ENCODE measurements at regions not wholly inside any gene's neighbourhood (a gene's known extent, or its start where the extent isn't known, plus 50 kb on each side); places are given as distances from the start of the nearest gene placed in this dataset.
"Not testable (repeated sequence)": the region's sequence is repeated elsewhere in the genome, so short reads cannot be mapped to it uniquely, and the experiment has no call there.

DNA sequence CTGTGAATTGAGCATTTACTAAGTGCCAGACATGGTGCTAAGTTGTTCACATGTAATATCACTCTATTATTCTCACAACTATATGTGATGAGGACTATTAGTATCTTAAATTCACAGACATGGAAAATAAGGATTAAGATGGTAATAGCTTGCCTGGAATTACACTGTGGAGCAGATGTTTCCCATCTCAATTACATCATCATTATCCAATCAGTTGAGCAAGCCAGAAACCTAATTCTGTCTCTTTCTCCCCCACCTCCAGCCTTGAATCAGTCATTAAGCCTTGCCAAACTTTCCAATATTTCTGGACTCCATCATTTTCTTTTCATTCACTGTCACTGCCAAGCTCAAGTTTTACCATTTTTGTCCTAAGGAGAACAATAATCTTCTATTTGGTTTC is 287.8 kb upstream of the KITLG start:
- DNase-seq: no peak

DNA sequence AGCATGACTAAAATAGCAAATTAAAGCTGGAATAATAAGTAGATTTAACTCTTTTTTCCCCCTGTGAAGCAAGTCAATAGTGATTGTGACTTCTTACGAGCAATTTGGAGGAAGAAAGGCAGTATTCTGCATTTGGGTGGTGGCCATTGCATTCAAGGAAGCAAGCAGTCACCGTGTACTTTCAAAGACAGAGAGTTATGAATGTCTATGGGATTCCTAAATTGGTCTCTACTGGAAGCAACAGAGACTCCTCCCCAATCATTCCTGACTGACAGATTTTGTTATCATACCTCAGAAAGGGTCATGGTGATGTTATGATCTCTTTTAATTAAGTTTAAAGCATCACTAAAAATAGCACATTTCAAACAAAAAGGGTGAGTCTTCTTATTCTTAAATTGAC is 287.2 kb upstream of the KITLG start:
- DNase-seq: no peak

GRCh38 chr12:88866881-88867280 is 286.6 kb upstream of the KITLG start:
- DNase-seq: no peak

GRCh38 chr12:88865537-88865936 is 285.3 kb upstream of the KITLG start:
- DNase-seq: no peak

GRCh38 chr12:88860851-88861250 is 280.6 kb upstream of the KITLG start:
- no peak for DNase-seq

GRCh38 chr12:88856201-88856600 is 275.9 kb upstream of the KITLG start:
- DNase-seq: no peak

GRCh38 chr12:88855301-88855700 is 275.0 kb upstream of the KITLG start:
- no peak for DNase-seq

GRCh38 chr12:88854260-88854659 is 274.0 kb upstream of the KITLG start:
- no peak for DNase-seq

DNA sequence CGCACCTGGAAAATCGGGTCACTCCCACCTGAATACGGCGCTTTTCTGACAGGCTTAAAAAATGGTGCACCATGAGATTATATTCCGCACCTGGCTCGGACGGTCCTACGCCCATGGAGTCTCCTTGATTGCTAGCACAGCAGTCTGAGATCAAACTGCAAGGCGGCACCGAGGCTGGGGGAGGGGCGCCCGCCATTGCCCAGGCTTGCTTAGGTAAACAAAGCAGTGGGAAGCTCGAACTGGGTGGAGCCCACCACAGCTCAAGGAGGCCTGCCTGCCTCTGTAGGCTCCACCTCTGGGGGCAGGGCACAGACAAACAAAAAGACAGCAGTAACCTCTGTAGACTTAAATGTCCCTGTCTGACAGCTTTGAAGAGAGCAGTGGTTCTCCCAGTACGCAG is 267.0 kb upstream of the KITLG start:
- DNase-seq: not testable (repeated sequence)

GRCh38 chr12:88844426-88844825 is 264.2 kb upstream of the KITLG start:
- DNase-seq: no peak

DNA sequence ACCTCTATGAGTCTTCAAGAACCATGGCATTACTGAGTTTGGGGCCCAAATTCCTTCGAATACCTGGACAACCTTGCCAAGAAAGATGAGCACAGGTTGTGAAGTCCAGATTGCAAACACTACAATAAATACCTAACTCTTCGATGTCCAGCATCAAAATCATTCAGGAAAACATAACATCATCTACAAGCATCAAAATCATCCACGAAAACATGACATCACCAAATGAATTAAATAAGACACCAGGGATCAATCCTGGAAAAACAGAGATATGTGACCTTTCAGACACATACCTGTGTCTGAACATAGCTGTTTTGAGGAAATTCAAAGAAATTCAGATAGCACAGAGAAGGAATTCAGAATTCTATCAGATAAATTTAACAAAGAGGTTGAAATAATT is 262.0 kb upstream of the KITLG start:
- DNase-seq: no peak

- DNase-seq: no peak
Observed at GRCh38 chr12:88839486-88839885, 259.2 kb upstream of the KITLG start.

GRCh38 chr12:88836156-88836555 is 255.9 kb upstream of the KITLG start:
- no peak for DNase-seq

GRCh38 chr12:88834226-88834625 is 254.0 kb upstream of the KITLG start:
- no peak for DNase-seq

DNA sequence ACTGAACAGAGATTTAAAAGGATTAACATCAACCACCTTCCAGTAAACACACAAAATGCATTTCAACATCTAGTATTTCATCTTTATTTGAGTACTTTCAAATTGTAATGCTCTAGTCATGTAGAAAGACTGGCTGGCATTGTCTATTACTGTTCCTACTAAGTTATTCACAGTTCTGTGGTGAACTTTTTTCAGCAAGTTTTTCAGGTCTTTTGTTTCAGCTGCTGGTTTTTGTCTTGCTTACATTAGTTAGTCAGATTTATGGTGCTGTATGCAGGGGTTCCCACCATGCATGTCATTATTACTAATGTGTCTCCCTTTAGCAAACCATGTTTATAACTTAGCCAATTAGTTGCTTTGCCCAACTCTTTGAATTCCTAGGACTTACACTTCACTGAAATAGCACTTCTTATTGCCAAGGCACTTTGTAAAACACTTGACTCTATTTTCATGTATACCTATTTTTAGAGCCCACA is 253.4 kb upstream of the KITLG start:
- DNase-seq: no peak

DNA sequence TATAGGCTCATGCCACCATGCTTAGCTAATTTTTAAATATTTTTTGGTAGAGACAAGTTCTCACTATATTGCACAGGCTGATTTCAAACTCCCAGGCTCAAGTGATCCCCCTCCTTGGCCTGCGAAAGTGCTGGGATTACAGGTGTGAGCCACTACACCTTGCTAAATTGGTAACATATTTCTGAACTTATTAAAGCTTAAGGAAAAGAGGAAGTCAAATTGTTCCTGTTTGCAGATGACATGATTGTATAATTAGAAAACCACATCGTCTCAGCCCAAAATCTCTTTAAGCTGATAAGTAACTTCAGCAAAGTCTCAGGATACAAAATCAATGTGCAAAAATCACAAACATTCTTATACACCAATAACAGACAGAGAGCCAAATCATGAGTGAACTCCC is 248.3 kb upstream of the KITLG start:
- DNase-seq: not testable (repeated sequence)

DNA sequence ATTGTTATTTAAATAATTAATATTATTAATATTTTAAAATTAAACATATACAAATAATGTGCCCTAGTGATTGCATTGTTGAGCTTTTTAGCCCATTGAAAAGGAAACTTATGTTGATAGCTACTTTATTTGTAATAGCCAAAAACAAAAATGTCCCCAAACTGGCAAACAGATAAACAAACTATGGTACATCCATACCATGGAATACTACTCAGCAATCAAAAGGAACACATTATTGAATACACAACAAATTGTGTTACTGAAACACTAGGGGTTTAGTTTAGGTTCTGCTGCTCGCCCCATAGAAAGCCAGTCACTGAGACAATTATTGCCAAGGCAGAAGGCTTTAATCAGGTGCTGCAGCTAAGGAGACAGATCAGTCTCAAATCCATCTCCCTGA is 239.7 kb upstream of the KITLG start:
- DNase-seq: no peak

DNA sequence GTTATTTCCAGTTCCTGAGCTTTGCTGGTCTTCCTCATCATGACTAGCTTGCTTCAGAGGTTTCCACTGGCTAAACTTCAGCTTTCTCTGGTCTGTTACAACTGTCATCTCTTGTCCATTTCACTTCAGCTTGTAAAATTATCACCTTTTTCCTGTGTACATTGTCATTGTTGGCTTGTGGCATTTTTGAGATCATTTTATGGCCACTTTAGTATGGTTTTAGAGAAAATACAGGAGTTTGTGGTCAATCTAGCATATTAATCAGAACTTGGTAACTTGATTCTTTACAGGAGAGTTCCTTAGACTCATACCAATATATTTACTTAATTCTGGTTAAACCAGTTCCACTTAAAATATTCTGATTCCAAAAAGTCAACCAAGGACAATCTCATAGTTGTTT is 235.9 kb upstream of the KITLG start:
- DNase-seq: no peak

- DNase-seq: no peak
Observed at GRCh38 chr12:88814779-88815178, 234.5 kb upstream of the KITLG start.

DNA sequence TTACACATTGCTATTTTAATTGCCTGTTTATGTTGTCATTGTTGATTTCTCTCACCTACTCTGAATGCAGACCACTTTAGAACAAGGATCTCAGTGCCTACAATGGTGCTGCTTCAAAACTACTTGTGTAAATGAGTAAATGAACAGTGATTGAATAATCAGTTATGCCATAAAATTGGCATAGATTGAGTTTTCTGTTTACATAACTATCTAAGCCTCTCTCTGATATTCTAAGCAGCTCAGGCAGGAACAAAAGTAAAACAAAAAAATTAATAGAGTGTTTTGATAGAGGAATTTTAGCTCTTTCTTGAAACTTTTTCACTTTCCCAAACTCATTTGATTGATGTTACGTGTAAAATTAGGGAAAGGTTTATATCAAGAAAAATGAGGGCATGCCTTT is 232.3 kb upstream of the KITLG start:
- no peak for DNase-seq

GRCh38 chr12:88810806-88811205 is 230.5 kb upstream of the KITLG start:
- no peak for DNase-seq

DNA sequence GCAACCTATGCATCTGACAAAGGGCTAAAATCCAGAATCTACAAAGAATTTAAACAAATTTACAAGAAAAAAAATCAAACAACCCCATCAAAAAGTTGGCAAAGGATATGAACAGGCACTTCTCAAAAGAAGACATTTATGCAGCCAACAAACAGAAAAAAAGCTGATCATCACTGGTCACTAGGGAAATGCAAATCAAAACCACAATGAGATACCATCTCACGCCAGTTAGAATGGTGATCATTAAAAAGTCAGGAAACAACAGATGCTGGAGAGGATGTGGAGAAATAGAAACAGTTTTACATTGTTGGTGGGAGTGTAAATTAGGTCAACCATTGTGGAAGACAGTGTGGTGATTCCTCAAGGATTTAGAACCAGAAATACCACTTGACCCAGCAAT is 229.6 kb upstream of the KITLG start:
- not testable (repeated sequence) for DNase-seq

DNA sequence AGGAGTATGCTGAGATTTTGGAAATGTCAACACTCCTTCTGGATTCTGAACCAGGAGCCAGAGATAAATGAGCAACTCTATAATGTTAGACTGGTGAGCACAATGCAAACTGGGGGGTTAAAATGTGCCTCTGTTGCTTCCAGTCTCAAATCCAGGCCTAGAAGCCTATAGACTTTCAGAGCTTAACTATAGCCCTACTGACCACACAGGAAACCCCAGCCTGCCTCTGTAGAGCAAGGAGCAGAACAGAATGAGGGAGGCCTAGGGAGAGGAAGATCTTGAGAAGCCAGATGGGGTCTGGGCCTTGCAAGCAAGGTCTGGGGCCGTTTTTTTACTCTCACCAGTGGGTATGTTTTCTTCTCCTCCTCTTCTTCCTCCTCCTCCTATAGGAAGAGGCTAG is 225.4 kb upstream of the KITLG start:
- no peak for DNase-seq

GRCh38 chr12:88805286-88805685 is 225.0 kb upstream of the KITLG start:
- DNase-seq: no peak

DNA sequence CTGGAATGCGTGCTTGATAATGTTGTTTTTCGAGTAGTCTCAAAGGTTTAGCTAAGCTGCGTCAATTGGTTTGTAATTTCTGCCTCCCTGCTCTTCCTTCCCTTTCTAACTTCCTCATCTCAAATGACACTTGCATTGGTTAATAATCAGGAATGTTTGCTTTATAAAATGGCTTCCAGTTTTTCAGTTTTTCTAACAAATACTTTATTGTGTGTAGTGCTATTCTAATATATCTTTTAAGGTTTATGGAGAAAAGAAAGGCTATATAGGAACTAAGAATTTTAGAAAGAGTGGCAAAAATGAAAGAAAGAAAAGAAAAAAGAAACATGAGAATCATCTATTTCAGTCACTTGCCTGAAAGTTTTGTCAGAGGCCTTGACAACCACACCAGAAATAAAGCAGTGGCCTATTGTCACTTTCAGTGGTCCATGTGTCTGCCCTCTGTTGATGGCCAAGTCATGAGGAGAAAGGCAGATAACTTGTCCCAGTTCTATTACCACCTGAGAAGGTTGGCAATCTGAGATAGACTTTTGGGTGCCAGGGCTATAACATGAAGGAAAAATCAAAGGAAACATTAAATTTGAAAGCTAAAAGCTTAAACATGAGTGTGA is 221.9 kb upstream of the KITLG start:
- no peak for DNase-seq

Data from NCI-H187 (cell line).